Mesenchymal stem cell (in vitro differentiated cells and primary cell): ENCODE measurements at regions not wholly inside any gene's neighbourhood (a gene's known extent, or its start where the extent isn't known, plus 50 kb on each side); places are given as distances from the start of the nearest gene placed in this dataset.

ENCODE experiments used
- DNase-seq: peaks from one replicate; pipeline ENCODE4 v3.0.0-alpha.2; 2013
- H2AFZ ChIP-seq: one replicate; pipeline ENCODE4 v1.6.1; 2013; ENCODE audit warnings: low read depth, mild to moderate bottlenecking, control low read depth, inconsistent platforms, low read length, moderate library complexity
- H2AK5ac ChIP-seq: 2 replicates; pipeline ENCODE4 v1.6.1; 2013; ENCODE audit warnings: low read length, moderate library complexity, mild to moderate bottlenecking, inconsistent platforms; ENCODE audit not compliant: severe bottlenecking
- H2BK120ac ChIP-seq: one replicate; pipeline ENCODE4 v1.6.1; 2013; ENCODE audit warnings: low read depth, mild to moderate bottlenecking, inconsistent platforms, low read length, moderate library complexity
- H2BK12ac ChIP-seq, 2 experiments: one replicate each; pipeline ENCODE4 v1.6.1; 2013; ENCODE audit warnings: inconsistent platforms in 2 of 2, low read length in 2 of 2, mild to moderate bottlenecking in 2 of 2, moderate library complexity in 2 of 2, control low read depth in 1 of 2
- H2BK15ac ChIP-seq: one replicate; pipeline ENCODE4 v1.6.1; 2013; ENCODE audit warnings: mild to moderate bottlenecking, low read depth, inconsistent platforms; ENCODE audit not compliant: poor library complexity, severe bottlenecking
- H2BK5ac ChIP-seq: 2 replicates; pipeline ENCODE4 v1.6.1; 2013; ENCODE audit warnings: low read depth, mild to moderate bottlenecking, low read length, control low read depth, inconsistent platforms; ENCODE audit not compliant: poor library complexity, severe bottlenecking
- H3K14ac ChIP-seq, 2 experiments: one replicate each; pipeline ENCODE4 v1.6.1; 2013; ENCODE audit warnings: inconsistent platforms in 2 of 2, low read length in 2 of 2, control low read depth in 1 of 2, mild to moderate bottlenecking in 1 of 2, moderate library complexity in 1 of 2
- H3K18ac ChIP-seq, 2 experiments: one replicate each; pipeline ENCODE4 v1.6.1; 2013; ENCODE audit warnings: inconsistent platforms in 2 of 2, low read length in 2 of 2, control low read depth in 1 of 2, low read depth in 1 of 2, mild to moderate bottlenecking in 1 of 2
- H3K23ac ChIP-seq, 2 experiments: one replicate each; pipeline ENCODE4 v1.6.1; 2013; ENCODE audit warnings: inconsistent platforms in 2 of 2, low read length in 2 of 2, mild to moderate bottlenecking in 2 of 2, moderate library complexity in 2 of 2, control low read depth in 1 of 2
- H3K27ac ChIP-seq: 2 replicates; pipeline ENCODE4 v1.5.1; 2013; ENCODE audit warnings: mild to moderate bottlenecking, moderate library complexity, low read length, control low read depth, inconsistent platforms; ENCODE audit not compliant: poor library complexity, severe bottlenecking
- H3K27me3 ChIP-seq, 2 experiments: 2 replicates each; pipeline versions ENCODE4 v1.6.1 to v1.7.0; 2013; ENCODE audit warnings: low read length in 2 of 2, mild to moderate bottlenecking in 2 of 2, moderate library complexity in 2 of 2, control low read depth in 1 of 2, inconsistent platforms in 1 of 2; ENCODE audit not compliant: control insufficient read depth in 1 of 2, insufficient read depth in 1 of 2
- H3K36me3 ChIP-seq, 2 experiments: 2 replicates each; pipeline versions ENCODE4 v1.6.1 to v1.7.0; 2013; ENCODE audit warnings: low read length in 2 of 2, control low read depth in 1 of 2, inconsistent platforms in 1 of 2, low read depth in 1 of 2, mild to moderate bottlenecking in 1 of 2; ENCODE audit not compliant: insufficient read depth in 2 of 2, control insufficient read depth in 1 of 2
- H3K4ac ChIP-seq, 2 experiments: one replicate each; pipeline ENCODE4 v1.6.1; 2013; ENCODE audit warnings: inconsistent platforms in 2 of 2, low read length in 2 of 2, mild to moderate bottlenecking in 2 of 2, moderate library complexity in 2 of 2, control low read depth in 1 of 2, low read depth in 1 of 2
- H3K4me1 ChIP-seq: 2 replicates; pipeline ENCODE4 v1.6.1; 2013; ENCODE audit warnings: low read depth, low read length, control low read depth; ENCODE audit not compliant: control insufficient read depth, insufficient read depth
- H3K4me2 ChIP-seq: 2 replicates; pipeline ENCODE4 v1.6.1; 2013; ENCODE audit warnings: low read length, mild to moderate bottlenecking, inconsistent platforms; ENCODE audit not compliant: poor library complexity, severe bottlenecking
- H3K4me3 ChIP-seq, 2 experiments: 2 replicates each; pipeline versions ENCODE4 v1.5.1 to v1.7.0; 2013; ENCODE audit warnings: low read length in 2 of 2, mild to moderate bottlenecking in 2 of 2, control low read depth in 1 of 2, low read depth in 1 of 2; ENCODE audit not compliant: insufficient read depth in 1 of 2
- H3K79me1 ChIP-seq: replicated peaks from 2 replicates; pipeline ENCODE4 v1.6.1; 2013; ENCODE audit warnings: mild to moderate bottlenecking, control low read depth, low read length, inconsistent platforms; ENCODE audit not compliant: poor library complexity, severe bottlenecking
- H3K9ac ChIP-seq: 2 replicates; pipeline ENCODE4 v1.7.0; 2013; ENCODE audit warnings: mild to moderate bottlenecking, low read length, moderate library complexity
- H3K9me3 ChIP-seq: 2 replicates; pipeline ENCODE4 v1.7.0; 2013; ENCODE audit warnings: mild to moderate bottlenecking, low read length; ENCODE audit not compliant: control insufficient read depth
- H4K8ac ChIP-seq: one replicate; pipeline ENCODE4 v1.6.1; 2013; ENCODE audit warnings: inconsistent platforms, mild to moderate bottlenecking, low read length, moderate library complexity
- H4K91ac ChIP-seq: one replicate; pipeline ENCODE4 v1.6.1; 2013; ENCODE audit warnings: mild to moderate bottlenecking, low read length, inconsistent platforms
- WGBS: methylation state at CpG from one replicate; pipeline ENCODE4 v1.1.7; 2013; ENCODE audit warnings: mixed read lengths; 5-methylcytosine and 5-hydroxymethylcytosine counted together

DNA sequence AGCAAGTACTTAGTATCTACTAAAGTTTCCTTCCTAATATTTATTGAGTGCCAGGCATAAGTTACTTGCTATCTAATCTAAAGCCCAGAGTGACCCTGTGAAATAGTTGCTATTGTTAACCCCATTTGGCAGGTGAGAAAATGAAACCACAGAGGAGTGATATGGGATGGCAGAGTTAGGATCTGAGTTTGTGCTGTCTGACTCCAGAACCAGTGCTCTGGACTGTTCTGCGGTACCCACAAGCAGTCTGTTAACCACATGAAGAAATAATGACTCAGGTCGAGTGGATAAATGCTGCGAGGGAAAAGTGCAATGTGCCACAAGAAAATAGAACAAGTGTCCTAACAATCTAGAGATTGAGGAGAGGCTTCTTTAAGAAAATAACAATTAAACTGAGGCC is 60.7 kb upstream of the GZMB start:
- DNase-seq: no peak
- 74% methylated on average over 3 of the region's 3 CpGs for WGBS
- no peak overlapping the region for H3K9ac ChIP-seq
- no peak overlapping the region for H2AFZ ChIP-seq
- H2BK120ac ChIP-seq: no peak overlapping the region
- no peaks in the 10 kb centered on the region for H3K9me3 ChIP-seq
- H3K27ac ChIP-seq: no peak overlapping the region
- H2BK12ac ChIP-seq: no peak overlapping the region
- H4K91ac ChIP-seq: no peak overlapping the region
- no peak overlapping the region for H3K4ac ChIP-seq
- no peak overlapping the region for H4K8ac ChIP-seq
- H3K14ac ChIP-seq: no peak overlapping the region
- H2AK5ac ChIP-seq: no peak overlapping the region
- no peak overlapping the region for H3K4me2 ChIP-seq
- no peak overlapping the region for H3K18ac ChIP-seq
- peaks cover 2% of the 10 kb centered on the region for H3K4me1 ChIP-seq
- no peak overlapping the region for H3K4me3 ChIP-seq
- H2BK15ac ChIP-seq: no peak overlapping the region
- H3K36me3 ChIP-seq: no peaks in the 10 kb centered on the region
- no peak overlapping the region for H2BK5ac ChIP-seq
- peaks cover 0 to 16% of the 10 kb centered on the region in 2 experiments for H3K27me3 ChIP-seq
- H3K79me1 ChIP-seq: no peaks in the 10 kb centered on the region
- H3K23ac ChIP-seq: no peak overlapping the region

DNA sequence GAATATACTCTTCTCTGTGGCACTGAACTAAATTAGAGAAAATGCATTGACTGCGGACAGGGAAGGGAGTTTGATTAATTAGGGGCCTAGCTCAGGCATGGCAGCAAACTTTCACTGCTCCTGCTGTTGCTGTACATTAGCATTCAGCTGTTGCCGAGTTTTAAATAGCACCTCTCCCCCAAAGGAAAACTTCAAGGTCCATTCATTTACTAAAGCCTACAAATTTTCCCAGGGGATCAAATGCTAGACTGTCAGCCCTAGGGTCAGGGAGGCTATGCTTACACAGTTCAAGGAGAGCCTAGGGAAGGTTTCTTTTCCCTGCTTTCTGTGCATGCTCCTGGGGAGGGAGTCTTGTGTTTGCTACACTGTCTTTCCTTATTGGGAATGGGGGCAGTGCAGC is 60.0 kb upstream of the GZMB start:
- Histone ChIP-seq H3K4me2 (no peak overlapping the region), H2BK15ac (no peak overlapping the region), H3K18ac (no peak overlapping the region), H3K4me3 (no peak overlapping the region), H2BK5ac (no peak overlapping the region), H3K27ac (no peak overlapping the region), H3K4ac (no peak overlapping the region), H3K14ac (no peak overlapping the region), H3K23ac (no peak overlapping the region), H4K8ac (no peak overlapping the region), H3K79me1 (no peaks in the 10 kb centered on the region), H2BK12ac (no peak overlapping the region), H3K9me3 (no peaks in the 10 kb centered on the region), H2BK120ac (no peak overlapping the region), H4K91ac (no peak overlapping the region), H2AK5ac (no peak overlapping the region), H3K4me1 (peaks cover 2% of the 10 kb centered on the region), H3K36me3 (no peaks in the 10 kb centered on the region), H3K27me3 (peaks cover 0 to 16% of the 10 kb centered on the region in 2 experiments), H3K9ac (no peak overlapping the region), H2AFZ (no peak overlapping the region)
- WGBS: 42% methylated on average over 2 of the region's 2 CpGs
- DNase-seq: no peak

DNA sequence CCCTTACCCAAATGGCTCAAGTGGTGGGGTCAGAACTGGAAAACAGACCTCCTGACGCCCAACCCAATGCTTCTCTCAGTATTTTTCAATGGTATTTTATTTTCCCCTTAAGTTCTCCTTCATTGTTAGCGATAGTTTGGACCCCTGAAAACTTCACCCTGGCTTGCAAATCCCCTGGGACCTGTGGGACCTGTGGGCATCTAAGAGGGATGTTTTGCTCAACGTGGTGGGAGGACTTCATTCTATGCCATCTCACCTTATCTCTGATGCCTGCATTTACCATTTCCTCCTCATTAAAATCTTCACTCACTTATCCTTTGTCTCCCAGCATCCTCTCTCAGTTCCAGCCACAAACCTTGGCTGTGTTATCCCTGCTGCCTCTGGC is 59.4 kb upstream of the GZMB start:
- Histone ChIP-seq H3K36me3 (no peaks in the 10 kb centered on the region), H4K91ac (no peak overlapping the region), H3K4ac (no peak overlapping the region), H3K27me3 (peaks cover 0 to 22% of the 10 kb centered on the region in 2 experiments), H3K4me1 (peaks cover 2% of the 10 kb centered on the region), H3K4me2 (no peak overlapping the region), H2AFZ (no peak overlapping the region), H3K14ac (no peak overlapping the region), H3K4me3 (no peak overlapping the region), H3K18ac (no peak overlapping the region), H3K23ac (no peak overlapping the region), H2BK12ac (no peak overlapping the region), H2BK120ac (no peak overlapping the region), H2BK15ac (no peak overlapping the region), H2BK5ac (no peak overlapping the region), H4K8ac (no peak overlapping the region), H2AK5ac (no peak overlapping the region), H3K27ac (no peak overlapping the region), H3K9ac (no peak overlapping the region), H3K9me3 (no peaks in the 10 kb centered on the region), H3K79me1 (no peaks in the 10 kb centered on the region)
- WGBS: 34% methylated on average over 3 of the region's 3 CpGs
- DNase-seq: no peak

DNA sequence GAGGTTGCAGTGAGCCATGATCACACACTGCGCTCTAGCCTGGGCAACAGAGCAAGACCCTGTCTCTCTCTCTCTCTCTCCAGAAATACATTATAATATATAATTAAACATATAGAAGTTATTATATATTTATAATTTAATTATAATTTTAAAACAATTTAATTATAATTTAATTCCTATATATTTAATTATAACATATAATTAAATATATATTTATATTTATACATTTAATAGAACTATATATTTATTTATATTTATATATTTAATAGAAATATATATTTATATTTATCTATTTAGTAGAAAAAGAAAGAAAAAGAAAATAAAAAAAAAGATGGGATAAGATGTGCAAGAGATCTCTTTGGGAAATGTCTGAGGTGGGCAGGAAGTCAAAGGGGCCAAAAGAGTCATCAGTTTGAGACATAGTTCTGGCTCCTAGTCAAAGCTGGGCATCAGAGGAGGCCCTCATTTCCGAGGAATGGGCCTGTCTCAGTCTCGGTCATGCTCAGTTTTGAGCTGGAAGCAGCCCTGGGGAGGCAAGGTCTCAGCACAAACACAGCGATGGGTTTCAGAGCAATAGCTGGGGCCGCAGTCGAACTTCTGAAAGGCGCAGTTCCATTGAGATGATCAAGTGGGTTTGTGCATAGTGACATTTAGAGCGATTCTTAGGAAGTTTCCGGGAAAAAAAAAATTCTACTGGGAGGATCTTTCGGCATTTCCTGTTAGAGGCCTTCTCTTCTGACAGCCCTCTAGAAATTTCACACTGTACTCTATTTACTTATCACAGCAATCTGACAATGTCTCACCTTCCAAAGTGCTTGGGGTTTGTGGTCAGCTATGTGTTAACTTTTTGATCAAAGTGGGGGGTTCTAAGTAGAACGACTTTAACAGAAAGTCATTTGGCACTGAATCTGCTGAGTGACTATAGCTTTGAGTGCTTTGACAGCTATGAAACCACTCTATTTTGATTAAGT is 58.7 kb upstream of the GZMB start:
- H3K4ac ChIP-seq: no peak overlapping the region
- no peak for DNase-seq
- H3K27ac ChIP-seq: no peak overlapping the region
- peaks cover 0 to 25% of the 10 kb centered on the region in 2 experiments for H3K27me3 ChIP-seq
- H3K14ac ChIP-seq: no peak overlapping the region
- H2BK5ac ChIP-seq: no peak overlapping the region
- H2BK120ac ChIP-seq: no peak overlapping the region
- no peak overlapping the region for H2AFZ ChIP-seq
- H4K91ac ChIP-seq: no peak overlapping the region
- no peak overlapping the region for H4K8ac ChIP-seq
- H3K4me3 ChIP-seq: no peak overlapping the region
- 67% methylated on average over 10 of the region's 11 CpGs for WGBS
- no peak overlapping the region for H2BK12ac ChIP-seq
- H3K36me3 ChIP-seq: no peaks in the 10 kb centered on the region
- H2AK5ac ChIP-seq: no peak overlapping the region
- no peak overlapping the region for H2BK15ac ChIP-seq
- H3K79me1 ChIP-seq: no peaks in the 10 kb centered on the region
- no peak overlapping the region for H3K4me2 ChIP-seq
- peaks cover 2% of the 10 kb centered on the region for H3K4me1 ChIP-seq
- H3K18ac ChIP-seq: no peak overlapping the region
- H3K9me3 ChIP-seq: no peaks in the 10 kb centered on the region
- H3K23ac ChIP-seq: no peak overlapping the region
- no peak overlapping the region for H3K9ac ChIP-seq
